Suprapubic skin (tissue), 3 donors: ENCODE measurements at regions not wholly inside any gene's neighbourhood (a gene's known extent, or its start where the extent isn't known, plus 50 kb on each side); places are given as distances from the start of the nearest gene placed in this dataset.

Experiments used
- POLR2AphosphoS5 ChIP-seq, 3 donors: sonication (generic); formaldehyde crosslinking; IDR thresholded peaks; one replicate each; pipeline ENCODE4 v1.6.1; 2017; ENCODE audit warnings: antibody characterized with exemption in 3 of 3
- TF ChIP-seq, protein P1 (sequence below), 2 donors: fragments of 200-600 bp in 1 of 2; fragments of 450-650 bp in 1 of 2; sonication (generic) in 1 of 2; IDR thresholded peaks; one replicate each; pipeline ENCODE4 v1.5.1; 2016 to 2019; ENCODE audit warnings: antibody characterized with exemption in 2 of 2, mild to moderate bottlenecking in 1 of 2, moderate library complexity in 1 of 2

DNA sequence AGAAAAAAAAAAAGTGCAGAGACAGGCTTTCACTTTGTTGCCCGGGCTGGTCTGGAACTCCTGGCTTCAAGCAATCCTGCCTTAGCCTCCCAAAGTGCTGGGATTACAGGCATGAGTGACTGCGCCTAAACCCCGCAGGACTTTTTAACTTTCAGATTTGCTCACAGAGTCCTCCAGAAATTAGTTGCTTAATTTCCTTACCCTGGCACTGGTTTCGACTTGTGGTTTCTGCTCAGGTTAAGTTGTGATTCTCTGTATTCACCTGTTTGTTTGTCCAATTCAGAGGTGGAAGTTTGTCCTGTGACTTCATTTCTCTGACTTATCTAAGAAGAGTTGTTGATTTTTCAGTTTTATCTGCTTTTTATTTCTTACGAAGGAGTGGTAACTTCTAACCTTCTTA, 238.1 kb downstream of the TMEM182 start:
- TF ChIP-seq, protein P1, sequence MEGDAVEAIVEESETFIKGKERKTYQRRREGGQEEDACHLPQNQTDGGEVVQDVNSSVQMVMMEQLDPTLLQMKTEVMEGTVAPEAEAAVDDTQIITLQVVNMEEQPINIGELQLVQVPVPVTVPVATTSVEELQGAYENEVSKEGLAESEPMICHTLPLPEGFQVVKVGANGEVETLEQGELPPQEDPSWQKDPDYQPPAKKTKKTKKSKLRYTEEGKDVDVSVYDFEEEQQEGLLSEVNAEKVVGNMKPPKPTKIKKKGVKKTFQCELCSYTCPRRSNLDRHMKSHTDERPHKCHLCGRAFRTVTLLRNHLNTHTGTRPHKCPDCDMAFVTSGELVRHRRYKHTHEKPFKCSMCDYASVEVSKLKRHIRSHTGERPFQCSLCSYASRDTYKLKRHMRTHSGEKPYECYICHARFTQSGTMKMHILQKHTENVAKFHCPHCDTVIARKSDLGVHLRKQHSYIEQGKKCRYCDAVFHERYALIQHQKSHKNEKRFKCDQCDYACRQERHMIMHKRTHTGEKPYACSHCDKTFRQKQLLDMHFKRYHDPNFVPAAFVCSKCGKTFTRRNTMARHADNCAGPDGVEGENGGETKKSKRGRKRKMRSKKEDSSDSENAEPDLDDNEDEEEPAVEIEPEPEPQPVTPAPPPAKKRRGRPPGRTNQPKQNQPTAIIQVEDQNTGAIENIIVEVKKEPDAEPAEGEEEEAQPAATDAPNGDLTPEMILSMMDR (IDR thresholded peaks at IDR 0.05), result no peak
- no peak for TF ChIP-seq POLR2AphosphoS5 (IDR thresholded peaks at IDR 0.05)
